ENCODE measurements at regions not wholly inside any gene's neighbourhood (a gene's known extent, or its start where the extent isn't known, plus 50 kb on each side); places are given as distances from the start of the nearest gene placed in this dataset.

DNA sequence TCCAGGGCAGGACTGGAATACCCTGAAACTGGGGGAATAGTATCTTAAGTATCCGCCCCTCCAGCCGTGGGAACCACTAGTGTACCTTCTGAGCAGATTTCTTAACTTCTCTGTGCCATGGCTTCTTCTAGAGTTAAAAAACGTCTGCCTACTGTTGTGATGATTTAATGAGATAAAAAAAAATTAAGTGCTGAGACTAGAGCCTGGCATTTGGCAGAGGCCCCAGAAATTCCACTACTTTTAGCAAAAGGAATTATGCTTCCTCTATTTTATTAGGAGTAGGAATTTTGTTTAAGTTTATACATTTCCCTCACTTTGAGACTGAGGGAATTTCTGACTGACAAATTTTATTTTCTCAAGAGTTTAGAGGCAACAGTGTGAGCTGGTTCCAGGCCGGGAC, 371.2 kb upstream of the B3GAT1 start:
- DNase-seq (ENCODE audit: low spot score), result no peak
- ATAC-seq, result no peak

DNA sequence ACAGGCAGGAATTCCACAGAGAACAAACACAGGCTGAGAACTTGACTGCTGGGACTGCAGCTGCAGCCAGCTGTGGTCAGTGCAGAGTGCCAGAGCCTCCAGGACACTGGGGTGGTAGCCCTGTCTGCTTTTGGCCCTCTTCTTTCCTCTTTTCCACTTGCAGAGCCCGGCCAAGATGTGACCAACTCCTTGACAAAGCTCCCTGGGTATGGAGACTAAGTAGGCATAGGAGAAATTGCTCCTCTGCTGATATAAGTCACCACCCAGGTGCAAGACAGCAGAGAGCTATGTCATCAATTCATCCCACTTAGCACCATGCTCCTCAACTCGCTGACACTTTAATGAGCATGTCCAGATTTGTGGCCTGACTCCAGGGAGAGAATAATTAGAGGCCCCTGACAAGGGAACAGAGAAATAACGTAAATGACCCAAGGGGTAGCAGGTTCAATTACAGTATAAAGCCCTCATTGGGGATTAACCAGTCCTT, 369.4 kb upstream of the B3GAT1 start:
- DNase-seq (ENCODE audit: low spot score) (no peak), ATAC-seq (no peak)

DNA sequence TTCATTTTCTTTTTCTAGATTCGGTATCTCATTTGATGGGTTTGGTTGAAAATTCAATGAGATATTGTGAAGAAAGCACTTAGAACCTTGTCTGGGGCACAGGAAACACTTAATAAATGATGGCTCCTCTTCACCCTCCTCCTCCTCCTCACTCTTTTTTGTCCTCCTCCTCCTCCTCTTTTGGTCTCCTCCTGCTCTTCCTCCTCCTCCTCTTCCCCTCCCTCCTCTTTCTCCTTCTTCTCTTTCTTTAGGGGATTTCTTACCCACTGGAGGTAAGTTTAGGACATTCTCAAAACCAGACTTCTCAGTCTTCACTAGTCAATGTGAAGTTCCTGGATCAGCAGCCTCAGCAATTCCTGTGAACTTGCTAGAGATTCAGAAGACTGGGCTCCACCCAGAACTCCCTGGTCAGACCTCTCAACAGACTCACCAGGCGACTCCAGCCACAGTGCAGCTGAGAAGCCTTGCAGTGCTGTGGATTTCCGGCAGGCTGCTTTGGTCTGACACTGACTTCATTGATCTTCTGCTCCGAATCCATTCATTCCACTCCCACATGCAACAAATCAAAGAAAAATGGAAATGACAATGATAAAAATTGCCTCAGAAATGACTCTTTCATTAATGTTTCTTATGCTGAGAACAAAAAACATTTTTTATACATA, 368.6 kb upstream of the B3GAT1 start:
- ATAC-seq (no peak), DNase-seq (ENCODE audit: low spot score) (no peak)

DNA sequence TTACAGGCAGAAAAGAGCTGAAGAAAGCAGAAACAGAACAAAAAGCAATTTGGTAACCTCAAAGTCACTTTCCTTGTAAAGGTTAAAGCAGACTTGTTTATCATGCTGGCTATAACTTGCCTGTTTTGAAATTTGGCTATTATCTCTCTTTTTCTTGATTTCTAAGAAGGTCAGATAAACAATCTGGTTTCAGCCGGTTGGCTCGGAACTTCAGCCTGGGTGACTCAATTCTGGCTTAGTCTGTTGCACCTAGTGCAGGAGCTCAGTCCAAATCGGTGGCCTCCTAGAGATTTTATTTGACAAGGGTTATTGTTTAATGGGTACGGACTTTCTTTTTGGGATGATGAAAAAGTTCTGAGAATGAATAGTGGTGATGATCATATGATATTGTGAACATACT, 367.1 kb upstream of the B3GAT1 start:
- ATAC-seq (peak; percentile 89), DNase-seq (ENCODE audit: low spot score) (peak; percentile 63)

DNA sequence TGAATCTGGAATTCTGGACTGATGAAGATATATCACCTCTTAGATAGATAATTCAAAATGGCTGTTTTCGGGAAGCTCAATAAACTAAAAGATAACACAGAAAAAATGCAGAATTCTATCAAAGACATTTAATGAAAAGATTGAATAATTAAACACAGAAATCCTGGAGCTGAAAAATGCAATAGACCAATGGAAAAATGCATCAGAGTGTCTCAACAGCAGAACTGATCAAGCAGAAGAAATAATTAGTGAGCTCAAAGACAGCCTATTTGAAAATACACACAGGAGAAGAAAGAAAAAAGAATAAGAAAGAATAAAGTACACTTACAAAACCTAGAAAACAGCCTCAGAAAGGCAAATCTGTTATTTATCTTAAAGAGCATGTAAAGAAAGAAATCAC, 356.4 kb upstream of the B3GAT1 start:
- DNase-seq (ENCODE audit: low spot score), result no peak
- no peak for ATAC-seq

DNA sequence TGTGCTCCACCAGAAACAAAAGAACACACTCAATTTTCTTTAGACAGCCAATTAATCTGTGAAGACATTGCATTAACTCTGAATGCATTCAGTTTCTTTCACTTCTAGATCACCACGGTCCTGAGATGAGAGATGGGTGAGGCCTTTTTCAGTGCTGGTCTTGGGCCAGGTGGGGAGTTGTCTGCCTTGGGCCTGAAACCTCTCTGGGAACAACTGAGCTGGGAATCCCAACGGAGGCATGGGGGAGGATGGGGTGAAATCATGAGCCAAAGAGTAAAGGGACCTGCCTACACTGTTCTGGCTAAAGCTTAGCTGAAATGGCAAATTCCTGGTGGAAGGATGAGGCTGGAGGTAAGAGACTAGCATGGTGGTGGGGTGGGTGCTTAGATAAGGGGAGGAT, 353.5 kb upstream of the B3GAT1 start:
- DNase-seq (ENCODE audit: low spot score) (no peak), ATAC-seq (no peak)

DNA sequence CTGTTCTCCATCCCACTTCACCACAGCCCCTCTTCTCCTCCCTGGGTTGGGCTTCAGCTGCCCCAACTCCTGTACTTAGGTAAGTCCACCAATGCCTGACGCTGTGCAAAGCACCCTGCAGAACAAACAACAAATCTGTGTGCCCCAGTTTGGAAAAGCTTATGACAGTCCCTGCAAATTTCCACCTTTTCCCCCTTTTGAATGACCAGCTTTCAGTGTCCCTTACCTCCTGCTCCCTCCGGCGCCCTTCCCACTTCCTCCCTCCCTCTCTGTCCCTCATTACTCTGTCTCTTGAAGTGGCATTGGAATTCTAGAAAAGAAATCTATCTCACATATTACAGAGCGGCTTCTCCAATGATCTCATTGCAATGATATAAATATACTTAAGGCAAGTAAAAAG, 352.9 kb upstream of the B3GAT1 start:
- ATAC-seq (no peak), DNase-seq (ENCODE audit: low spot score) (no peak)

DNA sequence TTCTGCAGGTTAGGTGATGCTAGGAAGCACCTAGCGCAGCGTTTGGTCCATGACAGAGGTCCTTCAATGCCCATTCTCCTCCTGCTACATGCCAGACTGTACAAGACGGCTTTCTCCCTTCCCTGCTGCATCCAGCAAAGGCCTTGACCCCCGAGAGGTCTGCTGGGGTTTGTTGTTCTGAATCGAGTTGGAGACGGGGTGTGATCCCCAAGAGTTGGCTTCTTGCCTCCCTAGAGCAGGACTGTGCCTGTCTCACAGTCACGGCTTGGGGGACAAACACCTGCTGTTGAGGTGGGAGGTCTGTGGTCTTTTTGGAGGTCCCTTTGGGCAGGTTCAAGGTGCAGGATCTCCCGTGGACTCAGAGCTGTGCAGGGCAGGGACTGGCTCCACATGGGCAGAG, 352.3 kb upstream of the B3GAT1 start:
- DNase-seq (ENCODE audit: low spot score) (no peak), ATAC-seq (no peak)

DNA sequence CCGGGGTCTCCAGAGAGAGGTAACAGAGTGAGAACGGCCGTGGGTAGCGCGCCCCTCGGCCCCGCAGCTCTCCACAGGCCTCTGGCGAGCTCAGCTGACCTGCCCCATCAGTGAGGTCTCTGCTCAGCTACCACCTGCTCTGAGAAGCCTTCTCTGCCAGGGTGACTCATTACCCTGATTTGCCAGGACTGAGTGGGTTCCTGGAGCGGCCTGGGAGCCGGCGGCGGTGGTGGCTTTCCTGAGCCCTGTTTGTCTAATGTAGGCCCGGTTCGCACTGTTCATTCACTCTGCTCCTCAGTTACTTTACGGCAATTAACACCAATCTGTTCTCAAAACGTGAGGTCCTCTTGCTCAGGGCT, 351.0 kb upstream of the B3GAT1 start:
- DNase-seq (ENCODE audit: low spot score), result peak; percentile 32
- no peak for ATAC-seq

DNA sequence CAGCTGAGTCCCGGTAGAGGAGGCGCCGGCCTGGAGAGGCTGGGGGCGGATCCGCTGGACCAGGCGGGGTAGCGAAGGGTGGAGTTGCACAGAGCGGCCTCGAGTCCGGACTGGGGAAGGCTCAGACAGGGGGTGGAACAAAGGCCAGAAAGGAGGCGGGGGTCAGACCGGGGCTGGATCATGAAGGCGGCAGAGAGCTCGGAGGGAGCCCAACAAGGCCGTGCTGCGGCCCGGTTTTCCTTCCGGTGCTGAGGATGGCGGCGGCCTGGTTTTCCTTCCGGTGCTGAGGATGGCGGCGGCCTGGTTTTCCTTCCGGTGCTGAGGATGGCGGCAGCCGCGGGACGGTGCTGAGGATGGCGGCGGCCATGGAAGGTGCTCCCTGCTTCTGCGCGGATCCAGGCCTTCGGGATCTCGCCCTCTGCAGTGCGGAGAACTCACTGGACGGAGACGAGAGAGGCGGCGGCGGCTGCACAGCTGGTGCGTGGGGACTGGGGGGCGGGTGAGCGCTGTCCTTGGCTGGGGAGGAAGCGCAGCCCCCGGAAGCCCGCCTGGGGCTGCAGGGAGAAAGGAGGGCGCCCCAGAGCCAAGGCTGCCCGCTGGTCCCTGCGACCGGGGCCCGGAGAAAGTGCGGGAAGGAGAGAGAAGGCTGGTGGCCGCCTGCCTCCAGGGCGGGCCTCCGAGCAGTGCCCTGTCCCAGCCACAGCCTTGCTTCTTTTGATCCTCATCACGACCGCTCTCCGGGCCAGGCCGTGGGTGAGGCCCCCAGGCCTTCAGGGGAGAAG, 350.4 kb upstream of the B3GAT1 start:
- DNase-seq (ENCODE audit: low spot score), result peak; percentile 19
- peak; percentile 72 for ATAC-seq

DNA sequence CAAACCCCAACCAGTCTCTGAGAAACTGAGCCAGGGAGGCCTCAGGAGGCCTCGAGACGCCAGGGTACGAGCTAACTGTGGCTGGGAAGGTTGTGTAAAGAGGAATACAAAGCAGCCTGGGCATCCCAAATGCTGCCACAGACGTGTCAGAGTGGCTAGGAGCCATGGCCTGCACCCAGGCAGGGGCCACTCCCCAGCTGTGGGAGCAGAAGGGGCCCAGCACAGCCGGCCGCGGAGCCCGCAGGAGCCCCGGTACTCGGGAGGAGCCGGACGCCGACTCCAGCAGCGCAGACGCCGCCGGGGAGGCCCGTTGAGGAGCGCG, 349.8 kb upstream of the B3GAT1 start:
- no peak for ATAC-seq
- DNase-seq (ENCODE audit: low spot score), result peak; percentile 39

DNA sequence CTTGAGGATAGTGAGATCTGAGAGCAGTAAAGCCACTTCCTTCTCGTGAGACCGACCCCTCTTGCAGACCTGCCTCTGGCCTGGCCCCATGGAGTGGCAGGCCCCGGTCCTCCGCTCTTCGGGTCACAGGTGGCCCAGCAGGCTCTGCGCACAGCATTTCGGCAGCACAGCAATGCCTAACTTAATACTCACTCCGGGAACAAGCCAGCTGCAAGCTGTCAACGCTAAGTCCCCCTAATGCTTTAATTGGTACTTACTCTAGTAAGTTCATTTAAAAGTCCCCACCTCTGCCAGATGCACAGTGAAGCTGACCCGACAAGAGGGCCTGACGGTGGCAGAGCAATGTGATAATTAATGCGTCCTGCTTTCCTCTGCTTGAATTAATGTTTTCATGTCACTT, 349.3 kb upstream of the B3GAT1 start:
- ATAC-seq (no peak), DNase-seq (ENCODE audit: low spot score) (no peak)

DNA sequence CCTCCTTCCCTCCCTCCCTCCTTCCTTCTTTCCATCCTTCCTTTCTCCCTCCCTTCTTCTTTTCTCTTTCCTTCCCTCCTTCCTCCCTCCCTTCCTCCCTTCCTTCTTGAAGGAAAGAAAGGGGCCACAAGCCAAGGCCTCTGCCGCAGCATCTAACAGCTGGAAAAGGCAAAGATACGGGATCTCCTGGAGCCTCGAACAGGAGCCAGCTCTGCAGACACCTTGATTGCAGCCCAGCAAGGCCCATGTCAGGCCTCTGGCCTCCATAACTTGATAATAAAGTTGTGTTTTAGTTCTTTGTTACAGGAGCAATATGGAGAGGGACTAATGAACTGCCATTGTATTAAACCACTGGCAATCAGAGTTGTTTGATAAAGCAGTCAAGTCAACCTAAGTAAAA, 348.9 kb upstream of the B3GAT1 start:
- ATAC-seq, result no peak
- peak; percentile 22 for DNase-seq (ENCODE audit: low spot score)

DNA sequence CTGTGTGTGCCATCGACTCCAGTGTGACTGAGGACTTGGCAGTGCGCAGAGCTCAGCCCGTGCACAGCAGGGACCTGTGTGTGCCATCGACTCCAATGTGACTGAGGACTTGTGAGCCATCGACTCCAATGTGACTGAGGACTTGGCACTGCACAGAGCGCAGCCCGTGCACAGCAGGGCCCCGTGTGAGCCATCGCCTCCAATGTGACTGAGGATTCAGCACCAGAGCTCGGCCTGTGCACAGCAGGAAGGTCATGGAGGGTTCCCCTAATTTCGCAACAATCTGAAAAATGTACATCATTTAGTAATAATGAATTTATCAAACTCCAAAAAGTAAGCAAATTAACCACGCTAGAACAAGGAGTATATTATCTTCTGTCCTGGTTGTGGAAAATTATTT, 348.3 kb upstream of the B3GAT1 start:
- no peak for DNase-seq (ENCODE audit: low spot score)
- no peak for ATAC-seq

DNA sequence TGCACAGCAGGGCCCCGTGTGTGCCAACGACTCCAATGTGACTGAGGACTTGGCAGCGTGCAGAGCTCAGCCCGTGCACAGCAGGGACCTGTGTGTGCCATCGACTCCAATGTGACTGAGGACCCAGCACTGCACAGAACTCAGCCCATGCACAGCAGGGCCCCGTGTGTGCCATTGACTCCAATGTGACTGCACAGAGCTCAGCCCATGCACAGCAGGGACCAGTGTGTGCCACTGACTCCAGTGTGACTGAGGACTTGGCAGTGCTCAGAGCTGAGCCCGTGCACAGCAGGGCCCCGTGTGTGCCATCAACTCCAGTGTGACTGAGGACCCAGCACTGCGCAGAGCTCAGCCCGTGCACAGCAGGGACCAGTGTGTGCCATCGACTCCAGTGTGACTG, 347.8 kb upstream of the B3GAT1 start:
- no peak for ATAC-seq
- DNase-seq (ENCODE audit: low spot score), result no peak

DNA sequence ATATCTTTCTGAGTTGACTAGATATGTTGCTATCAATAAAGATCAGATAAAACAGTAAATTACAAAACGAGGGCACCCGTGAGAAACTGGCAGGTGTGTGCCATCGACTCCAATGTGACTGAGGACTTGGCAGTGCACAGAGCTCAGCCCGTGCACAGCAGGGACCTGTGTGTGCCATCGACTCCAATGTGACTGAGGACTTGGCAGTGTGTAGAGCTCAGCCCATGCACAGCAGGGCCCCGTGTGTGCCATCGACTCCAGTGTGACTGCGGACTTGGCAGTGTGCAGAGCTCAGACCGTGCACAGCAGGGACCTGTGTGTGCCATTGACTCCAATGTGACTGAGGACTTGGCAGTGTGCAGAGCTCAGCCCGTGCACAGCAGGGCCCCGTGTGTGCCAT, 347.2 kb upstream of the B3GAT1 start:
- ATAC-seq (no peak), DNase-seq (ENCODE audit: low spot score) (no peak)

DNA sequence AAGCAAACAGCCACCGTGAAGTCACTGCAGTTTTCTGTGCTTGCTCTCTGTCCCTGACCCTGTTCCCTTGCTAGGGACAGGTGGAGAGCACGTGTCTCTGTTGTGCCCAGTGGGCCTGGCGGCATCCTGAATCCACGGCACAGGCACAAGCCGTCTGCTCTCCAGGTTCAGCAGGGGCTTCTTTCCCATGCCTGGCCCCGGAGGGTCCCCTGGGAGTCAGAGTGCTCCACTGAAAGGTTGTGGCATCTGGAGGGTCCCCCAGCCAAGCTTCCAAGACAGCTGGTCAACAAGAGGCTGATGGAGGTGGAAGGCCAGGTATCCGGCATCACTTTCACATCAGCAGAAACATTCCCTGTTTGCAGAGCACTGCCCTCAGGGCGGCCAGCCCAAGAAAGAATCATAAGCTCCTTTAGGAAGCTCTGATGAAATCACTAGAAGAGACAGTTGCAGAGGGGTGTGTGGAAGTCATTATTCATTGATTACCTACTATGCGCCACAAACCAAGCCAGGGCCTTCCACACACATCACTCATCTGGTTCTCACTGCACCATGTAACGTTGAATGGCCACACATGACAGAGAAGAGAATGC, 346.4 kb upstream of the B3GAT1 start:
- DNase-seq (ENCODE audit: low spot score), result no peak
- ATAC-seq, result no peak

DNA sequence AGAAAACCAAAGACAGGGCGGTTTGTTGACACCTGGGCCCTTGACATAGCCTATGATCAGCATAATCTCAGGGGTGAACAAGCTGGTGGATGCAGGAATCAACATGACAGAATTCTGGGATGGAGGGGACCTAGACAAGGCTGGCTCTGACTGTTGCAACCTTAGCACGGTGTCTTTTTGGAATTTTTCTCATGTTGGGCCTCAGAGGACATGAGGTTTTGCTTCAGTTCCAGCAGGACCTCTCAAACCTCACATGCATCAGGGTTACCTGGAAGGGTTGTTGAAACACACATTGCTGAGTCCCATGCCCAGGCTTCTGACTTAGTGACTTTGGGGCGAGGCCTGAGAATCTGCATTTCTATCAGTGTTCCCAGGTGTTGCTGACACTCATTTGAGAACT, 345.6 kb upstream of the B3GAT1 start:
- DNase-seq (ENCODE audit: low spot score), result no peak
- no peak for ATAC-seq

DNA sequence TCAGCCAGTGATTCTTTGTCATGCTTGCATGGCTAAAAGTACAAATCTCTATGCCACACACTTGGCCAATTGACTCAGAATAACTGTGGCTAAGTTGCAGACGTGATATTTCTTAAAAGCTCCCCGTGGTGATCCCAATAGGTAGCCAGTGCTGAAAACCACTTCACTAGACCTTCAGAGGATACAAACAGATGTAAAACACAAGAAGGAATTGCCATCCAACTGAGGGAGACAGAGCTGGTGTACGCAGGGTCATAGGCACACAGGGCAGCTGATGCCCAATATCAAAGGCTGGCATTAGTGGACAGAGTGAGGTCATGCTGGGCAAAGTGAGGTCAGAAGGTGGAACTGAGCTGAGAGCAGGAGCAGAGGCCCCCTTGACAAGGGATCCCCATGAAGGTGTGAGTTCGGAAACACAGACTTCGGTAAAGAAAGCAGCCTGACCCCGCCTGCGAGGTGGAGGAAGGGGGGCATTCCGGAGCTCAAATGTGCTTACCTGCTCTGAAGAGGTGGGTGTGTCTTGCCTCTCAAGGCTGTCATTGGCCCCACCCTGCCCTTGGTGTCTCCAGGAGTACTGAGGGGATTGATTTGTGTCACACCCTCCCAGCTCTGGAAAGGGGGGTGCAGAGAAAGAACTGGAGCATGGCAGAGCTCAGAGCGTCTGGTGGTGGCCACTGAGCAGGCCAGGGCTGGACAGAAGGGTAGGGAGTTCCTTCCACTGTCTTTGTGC, 344.9 kb upstream of the B3GAT1 start:
- peak; percentile 31 for DNase-seq (ENCODE audit: low spot score)
- ATAC-seq, result no peak

DNA sequence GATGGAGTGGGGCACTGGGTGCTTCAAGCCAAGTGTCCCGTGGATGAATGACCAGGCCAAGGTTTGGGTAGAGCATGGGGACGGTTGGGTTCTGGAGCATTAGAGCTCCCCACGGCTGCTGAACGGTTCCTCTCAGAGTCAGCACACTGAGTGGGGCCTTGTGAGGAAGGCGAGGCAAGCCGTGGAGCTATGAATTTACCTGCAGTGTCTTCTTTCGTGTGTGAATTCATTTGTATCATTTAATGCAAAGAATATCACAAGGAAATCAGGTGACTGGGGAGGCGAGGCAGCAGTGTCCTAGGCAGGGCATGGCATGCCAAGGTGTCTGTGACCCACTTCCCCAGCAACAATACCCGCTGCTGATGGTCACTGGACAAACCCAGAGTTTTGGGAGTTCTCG, 343.5 kb upstream of the B3GAT1 start:
- DNase-seq (ENCODE audit: low spot score) (peak; percentile 30), ATAC-seq (no peak)

DNA sequence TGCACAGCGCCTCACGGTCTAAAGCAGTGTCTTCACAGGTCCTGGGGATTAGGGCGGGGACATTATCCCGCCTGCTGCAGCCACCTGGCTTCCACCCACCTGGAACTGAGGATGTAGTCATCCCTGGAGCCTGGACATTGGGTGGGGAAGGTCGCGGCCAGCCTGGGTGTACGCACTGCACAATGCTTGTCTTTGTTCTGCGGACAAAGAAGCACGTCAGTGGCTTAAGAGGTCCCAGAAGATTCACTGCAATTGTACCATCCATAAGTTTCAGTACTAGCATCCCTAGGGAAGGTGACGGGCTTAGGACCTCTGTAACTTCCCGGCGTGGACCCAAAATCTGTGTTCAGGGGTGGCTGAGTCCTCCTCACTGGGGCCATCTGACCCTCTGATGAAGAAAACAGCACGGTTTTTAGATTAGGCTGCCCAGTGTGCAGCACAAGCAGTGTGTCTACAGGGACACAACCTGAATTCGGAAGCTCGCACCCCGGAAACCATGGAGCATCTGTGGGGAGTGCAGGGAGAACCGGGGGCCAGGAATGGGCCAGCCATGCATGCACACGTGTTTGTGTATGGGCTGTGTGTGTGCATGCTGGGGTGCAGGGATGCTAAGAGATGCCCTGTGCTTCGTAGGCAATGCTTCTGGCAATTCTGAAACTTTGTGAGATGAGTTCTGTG, 342.6 kb upstream of the B3GAT1 start:
- DNase-seq (ENCODE audit: low spot score) (peak; percentile 33), ATAC-seq (no peak)

Measured in left lobe of liver (tissue), 2 donors.